GM23338 (cell line): ENCODE measurements at regions not wholly inside any gene's neighbourhood (a gene's known extent, or its start where the extent isn't known, plus 50 kb on each side); places are given as distances from the start of the nearest gene placed in this dataset.

Source experiments
- ATAC-seq: fragments of 200-7000 bp; cut with Tn5 transposase; 3 replicates; pipeline ENCODE4 v1.9.1; 2020
- DNase-seq: peaks from one replicate; pipeline ENCODE4 v3.0.0-alpha.2; 2015; ENCODE audit warnings: low spot score
- H2AFZ ChIP-seq: fragments of 200-600 bp; sonication (generic); 2 replicates; pipeline ENCODE4 v1.8.0; 2016; ENCODE audit warnings: antibody characterized with exemption, mild to moderate bottlenecking, moderate library complexity
- H3F3A ChIP-seq: fragments of 200-600 bp; sonication (generic); replicated peaks from 2 replicates; pipeline ENCODE4 v1.8.0; 2017; ENCODE audit warnings: antibody characterized with exemption, mixed run types, low read depth
- H3K27ac ChIP-seq: fragments of 200-600 bp; sonication (generic); 2 replicates; pipeline ENCODE4 v1.6.1; 2016; ENCODE audit warnings: low read depth
- H3K27me3 ChIP-seq: fragments of 200-600 bp; sonication (generic); 2 replicates; pipeline ENCODE4 v1.8.0; 2016; ENCODE audit warnings: mild to moderate bottlenecking, mixed run types, moderate library complexity; ENCODE audit not compliant: insufficient read depth
- H3K36me3 ChIP-seq: fragments of 200-600 bp; sonication (generic); 2 replicates; pipeline ENCODE4 v1.8.0; 2016; ENCODE audit warnings: mild to moderate bottlenecking; ENCODE audit not compliant: insufficient read depth
- H3K4me1 ChIP-seq: fragments of 200-600 bp; sonication (generic); 2 replicates; pipeline ENCODE4 v1.8.0; 2016; ENCODE audit warnings: mild to moderate bottlenecking, moderate library complexity; ENCODE audit not compliant: insufficient read depth
- H3K4me2 ChIP-seq: fragments of 200-600 bp; sonication (generic); 2 replicates; pipeline ENCODE4 v1.7.1; 2017; ENCODE audit warnings: mixed run types
- H3K4me3 ChIP-seq: fragments of 200-600 bp; sonication (generic); 2 replicates; pipeline ENCODE4 v1.6.1; 2016; ENCODE audit warnings: mixed run types
- H3K79me2 ChIP-seq: fragments of 200-600 bp; sonication (generic); replicated peaks from 2 replicates; pipeline ENCODE4 v1.8.0; 2017; ENCODE audit warnings: mild to moderate bottlenecking; ENCODE audit not compliant: insufficient read depth
- H3K9me2 ChIP-seq: fragments of 200-600 bp; sonication (generic); 2 replicates; pipeline ENCODE4 v1.8.0; 2017; ENCODE audit not compliant: insufficient read depth
- H4K20me1 ChIP-seq: fragments of 200-600 bp; sonication (generic); replicated peaks from 2 replicates; pipeline ENCODE4 v1.8.0; 2017; ENCODE audit warnings: mild to moderate bottlenecking; ENCODE audit not compliant: insufficient read depth
- H3K27ac Mint-ChIP-seq: 2 replicates; pipeline ENCODE4 v1.8.0; 2020; ENCODE audit warnings: inconsistent platforms, mild to moderate bottlenecking, moderate library complexity, mixed read lengths
- H3K27me3 Mint-ChIP-seq: 3 replicates; pipeline ENCODE4 v1.8.0; 2022; ENCODE audit warnings: low read depth, mild to moderate bottlenecking, moderate library complexity, mixed read lengths, inconsistent platforms; ENCODE audit not compliant: insufficient read depth, poor library complexity
- H3K36me3 Mint-ChIP-seq: 3 replicates; pipeline ENCODE4 v1.8.0; 2021; ENCODE audit warnings: low read depth, mild to moderate bottlenecking, inconsistent platforms, moderate library complexity, mixed read lengths
- H3K4me1 Mint-ChIP-seq: 3 replicates; pipeline ENCODE4 v1.8.0; 2020; ENCODE audit warnings: mild to moderate bottlenecking, inconsistent platforms, mixed read lengths
- H3K4me3 Mint-ChIP-seq: 3 replicates; pipeline ENCODE4 v1.8.0; 2021; ENCODE audit warnings: moderate library complexity, mild to moderate bottlenecking, inconsistent platforms, mixed read lengths
- H3K9me3 Mint-ChIP-seq: 3 replicates; pipeline ENCODE4 v1.8.0; 2020; ENCODE audit warnings: moderate library complexity, mild to moderate bottlenecking, inconsistent platforms, mixed read lengths
- CTCF ChIP-seq, 2 experiments: fragments of 200-600 bp in 1 of 2; sonication (generic) in 1 of 2; conservative IDR thresholded peaks; 2 replicates each; pipeline versions ENCODE4 v1.5.1 to v1.6.1; 2016 to 2017; ENCODE audit warnings: antibody characterized with exemption in 2 of 2, low read depth in 2 of 2, mild to moderate bottlenecking in 2 of 2, moderate library complexity in 1 of 2
- ETS1 ChIP-seq: IDR thresholded peaks from 2 replicates; pipeline ENCODE4 v1.6.1; 2016; ENCODE audit warnings: antibody characterized with exemption
- JUNB ChIP-seq: IDR thresholded peaks from one replicate; pipeline ENCODE4 v1.6.1; 2016; ENCODE audit warnings: antibody characterized with exemption; ENCODE audit not compliant: unreplicated experiment
- NANOG ChIP-seq: IDR thresholded peaks from 2 replicates; pipeline ENCODE4 v1.6.1; 2016; ENCODE audit warnings: antibody characterized with exemption, borderline replicate concordance
- POLR2AphosphoS5 ChIP-seq: IDR thresholded peaks from 2 replicates; pipeline ENCODE4 v1.6.1; 2016; ENCODE audit warnings: antibody characterized with exemption, low read depth
- REST ChIP-seq: IDR thresholded peaks from one replicate; pipeline ENCODE4 v1.6.1; 2018; ENCODE audit warnings: antibody characterized with exemption; ENCODE audit not compliant: unreplicated experiment
- STAT1 ChIP-seq: IDR thresholded peaks from one replicate; pipeline ENCODE4 v1.6.1; 2016; ENCODE audit warnings: antibody characterized with exemption; ENCODE audit not compliant: unreplicated experiment
- ZNF114 ChIP-seq: fragments of 250-450 bp; sonication (Bioruptor Pico); IDR thresholded peaks from 2 replicates; pipeline ENCODE4 v1.5.0; 2020; ENCODE audit warnings: mild to moderate bottlenecking, moderate library complexity
- ZNF331 ChIP-seq: fragments of 250-450 bp; sonication (Bioruptor Pico); IDR thresholded peaks from 2 replicates; pipeline ENCODE4 v1.5.0; 2020; ENCODE audit warnings: low read depth, mild to moderate bottlenecking, moderate library complexity
- ZNF462 ChIP-seq: fragments of 250-450 bp; sonication (Bioruptor Pico); IDR thresholded peaks from 2 replicates; pipeline ENCODE4 v1.5.0; 2020; ENCODE audit warnings: mild to moderate bottlenecking, moderate library complexity

GRCh38 chr7:112594397-112594796 lies 113.6 kb downstream of the LSMEM1 start:
- Histone ChIP-seq H3K4me2 (no peak overlapping the region), H2AFZ (no peak overlapping the region), H3K27me3 (no peaks in the 10 kb centered on the region), H3K4me3 (no peak overlapping the region), H3K79me2 (no peaks in the 10 kb centered on the region), H3K9me2 (no peaks in the 10 kb centered on the region), H3K27ac (no peak overlapping the region), H3K36me3 (no peaks in the 10 kb centered on the region), H4K20me1 (no peaks in the 10 kb centered on the region), H3K4me1 (no peaks in the 10 kb centered on the region), H3F3A (no peaks in the 10 kb centered on the region)
- Mint-ChIP-seq H3K4me3 (no peak overlapping the region), H3K36me3 (no peaks in the 10 kb centered on the region), H3K27ac (no peak overlapping the region), H3K4me1 (no peaks in the 10 kb centered on the region), H3K9me3 (no peaks in the 10 kb centered on the region), H3K27me3 (no peaks in the 10 kb centered on the region)
- ATAC-seq (no peak), DNase-seq (no peak)
- TF ChIP-seq REST (no peak), STAT1 (no peak)

- Histone ChIP-seq H3K36me3 (no peaks in the 10 kb centered on the region), H3K27me3 (no peaks in the 10 kb centered on the region), H4K20me1 (no peaks in the 10 kb centered on the region), H3K4me3 (no peak overlapping the region), H2AFZ (no peak overlapping the region), H3F3A (no peaks in the 10 kb centered on the region), H3K79me2 (no peaks in the 10 kb centered on the region), H3K9me2 (no peaks in the 10 kb centered on the region), H3K27ac (no peak overlapping the region), H3K4me1 (no peaks in the 10 kb centered on the region), H3K4me2 (no peak overlapping the region)
- Mint-ChIP-seq H3K36me3 (no peaks in the 10 kb centered on the region), H3K4me1 (no peaks in the 10 kb centered on the region), H3K27ac (no peak overlapping the region), H3K4me3 (no peak overlapping the region), H3K27me3 (no peaks in the 10 kb centered on the region), H3K9me3 (no peaks in the 10 kb centered on the region)
- ATAC-seq: no peak
- no peak for DNase-seq
- TF ChIP-seq CTCF (conservative IDR thresholded peaks at IDR 0.05; ENCODE audit: low read depth in 2 of 2): no peak
- no peak for TF ChIP-seq ETS1
- no peak for TF ChIP-seq JUNB
- no peak for TF ChIP-seq ZNF114 (CRISPR knock-in tag)
- no peak for TF ChIP-seq POLR2AphosphoS5
- no peak for TF ChIP-seq ZNF331 (CRISPR knock-in tag)
- no peak for TF ChIP-seq NANOG
- TF ChIP-seq STAT1: no peak
- TF ChIP-seq ZNF462 (CRISPR knock-in tag): no peak
Measured at GRCh38 chr7:112596260-112596659, 115.5 kb downstream of the LSMEM1 start.
